ENCODE measurements at regions not wholly inside any gene's neighbourhood (a gene's known extent, or its start where the extent isn't known, plus 50 kb on each side); places are given as distances from the start of the nearest gene placed in this dataset.
A peak's percentile ranks its signal among the peaks of the same experiment; 100 is the strongest.

GRCh38 chr4:154928640-154929257 is 147.7 kb downstream of the RBM46 start:
- H3K36me3 ChIP-seq (ENCODE audit: control insufficient read depth, insufficient read depth, low read length): no peaks in the 10 kb centered on the region
- DNase-seq (ENCODE audit: low read depth): peak; percentile 10
- peak; percentile 68 for TF ChIP-seq CTCF (IDR thresholded peaks at IDR 0.05; ENCODE audit: insufficient read depth, low read length, poor library complexity, severe bottlenecking)
- H3K27me3 ChIP-seq (ENCODE audit: control insufficient read depth, insufficient read depth, low read length): no peaks in the 10 kb centered on the region
- H3K4me3 ChIP-seq (ENCODE audit: low read depth, low read length): no peak overlapping the region

GRCh38 chr4:154936873-154937272 is 155.8 kb downstream of the RBM46 start:
- Histone ChIP-seq H3K27me3 (ENCODE audit: control insufficient read depth, insufficient read depth, low read length) (no peaks in the 10 kb centered on the region), H3K36me3 (ENCODE audit: control insufficient read depth, insufficient read depth, low read length) (no peaks in the 10 kb centered on the region), H3K4me3 (ENCODE audit: low read depth, low read length) (no peak overlapping the region)
- TF ChIP-seq CTCF (IDR thresholded peaks at IDR 0.05; ENCODE audit: insufficient read depth, low read length, poor library complexity, severe bottlenecking): no peak
- DNase-seq (ENCODE audit: low read depth): no peak

DNA sequence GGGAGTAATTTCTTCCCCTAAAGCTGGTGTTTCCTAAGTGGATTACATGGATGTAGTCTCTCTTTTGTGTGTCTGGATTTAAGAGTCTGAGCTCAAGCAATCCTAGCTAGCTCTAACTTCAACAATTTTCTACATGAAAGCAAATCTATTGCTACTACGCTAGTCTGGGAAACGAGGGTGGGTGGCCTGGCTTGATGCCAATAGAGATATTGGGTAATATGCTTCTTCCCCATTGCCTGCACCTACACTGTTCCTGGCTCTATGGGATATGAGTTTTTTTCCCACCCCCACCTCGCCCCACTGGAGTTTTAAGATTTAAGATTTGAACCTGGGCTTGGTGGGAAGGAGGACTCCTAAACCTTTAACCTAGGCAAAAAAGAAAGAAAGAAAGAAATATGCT is 158.8 kb downstream of the RBM46 start:
- DNase-seq (ENCODE audit: low read depth): no peak
- TF ChIP-seq CTCF (IDR thresholded peaks at IDR 0.05; ENCODE audit: insufficient read depth, low read length, poor library complexity, severe bottlenecking): no peak
- H3K36me3 ChIP-seq (ENCODE audit: control insufficient read depth, insufficient read depth, low read length): no peaks in the 10 kb centered on the region
- no peak overlapping the region for H3K4me3 ChIP-seq (ENCODE audit: low read depth, low read length)
- H3K27me3 ChIP-seq (ENCODE audit: control insufficient read depth, insufficient read depth, low read length): no peaks in the 10 kb centered on the region

DNA sequence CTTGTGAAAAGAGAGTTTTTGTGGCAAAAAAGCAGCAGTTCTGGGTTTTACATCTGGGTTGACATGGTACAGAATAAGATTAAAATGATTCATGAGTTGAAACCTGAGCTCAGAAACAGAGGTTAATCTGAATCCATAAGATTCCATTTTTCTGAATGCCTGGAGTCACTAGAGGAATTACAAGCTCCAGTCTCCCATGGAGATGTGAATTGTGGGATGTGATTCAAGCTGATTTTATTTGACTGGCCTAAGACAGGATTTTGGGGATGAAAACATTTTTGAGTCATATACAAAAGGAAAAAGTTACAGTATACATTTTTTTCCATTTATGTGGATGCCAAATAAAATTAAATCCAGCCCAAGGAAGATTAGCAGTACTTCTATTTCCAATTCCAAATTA is 161.1 kb downstream of the RBM46 start:
- TF ChIP-seq CTCF (IDR thresholded peaks at IDR 0.05; ENCODE audit: insufficient read depth, low read length, poor library complexity, severe bottlenecking): no peak

GRCh38 chr4:154944996-154945395 is 163.9 kb downstream of the RBM46 start:
- DNase-seq (ENCODE audit: low read depth): no peak
- Histone ChIP-seq H3K4me3 (ENCODE audit: low read depth, low read length) (no peak overlapping the region), H3K27me3 (ENCODE audit: control insufficient read depth, insufficient read depth, low read length) (no peaks in the 10 kb centered on the region), H3K36me3 (ENCODE audit: control insufficient read depth, insufficient read depth, low read length) (no peaks in the 10 kb centered on the region)
- TF ChIP-seq CTCF (IDR thresholded peaks at IDR 0.05; ENCODE audit: insufficient read depth, low read length, poor library complexity, severe bottlenecking): no peak

More for the DNA sequence above, 161.1 kb downstream of the RBM46 start:
- H3K36me3 ChIP-seq (ENCODE audit: control insufficient read depth, insufficient read depth, low read length): no peaks in the 10 kb centered on the region
- no peak overlapping the region for H3K4me3 ChIP-seq (ENCODE audit: low read depth, low read length)
- no peak for DNase-seq (ENCODE audit: low read depth)
- H3K27me3 ChIP-seq (ENCODE audit: control insufficient read depth, insufficient read depth, low read length): no peaks in the 10 kb centered on the region

DNA sequence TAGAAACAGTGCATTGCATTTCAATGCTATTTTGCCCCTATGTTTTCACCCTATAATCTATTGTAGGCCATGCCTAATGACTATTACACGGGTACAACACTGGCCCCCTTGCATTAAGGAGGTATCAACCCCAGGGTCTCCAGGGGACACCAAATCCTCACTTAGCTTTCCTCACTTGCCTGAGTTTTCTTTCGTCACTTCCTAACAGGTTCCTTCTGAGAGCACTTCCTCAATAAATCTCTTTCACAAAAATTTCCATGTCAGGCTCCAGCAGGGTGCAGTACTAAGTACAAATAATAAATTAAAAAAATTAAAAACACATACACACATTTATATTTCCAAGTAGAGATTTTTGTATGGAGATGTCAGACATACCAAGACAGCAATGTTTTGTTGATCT is 165.0 kb downstream of the RBM46 start:
- no peak for DNase-seq (ENCODE audit: low read depth)

More for the DNA sequence above, 165.0 kb downstream of the RBM46 start:
- no peaks in the 10 kb centered on the region for H3K36me3 ChIP-seq (ENCODE audit: control insufficient read depth, insufficient read depth, low read length)
- H3K4me3 ChIP-seq (ENCODE audit: low read depth, low read length): no peak overlapping the region
- no peaks in the 10 kb centered on the region for H3K27me3 ChIP-seq (ENCODE audit: control insufficient read depth, insufficient read depth, low read length)
- TF ChIP-seq CTCF (IDR thresholded peaks at IDR 0.05; ENCODE audit: insufficient read depth, low read length, poor library complexity, severe bottlenecking): no peak
